Left colon (tissue), 2 donors: ENCODE measurements at regions not wholly inside any gene's neighbourhood (a gene's known extent, or its start where the extent isn't known, plus 50 kb on each side); places are given as distances from the start of the nearest gene placed in this dataset.
A peak's percentile ranks its signal among the peaks of the same experiment; 100 is the strongest.
"Not testable (repeated sequence)": the region's sequence is repeated elsewhere in the genome, so short reads cannot be mapped to it uniquely, and the experiment has no call there.

ENCODE experiments used
- ATAC-seq: fragments of 200-7000 bp; cut with Tn5 transposase; one replicate; pipeline ENCODE4 v1.9.1; 2020; ENCODE audit warnings: mild to moderate bottlenecking, moderate library complexity
- DNase-seq, 2 donors: peaks; one replicate each; pipeline ENCODE4 v3.0.0-alpha.2; 2020
- intact Hi-C, 2 donors: fragments of 100-400 bp; cut with DNase I in 1 of 2; cut with micrococcal nuclease in 1 of 2; formaldehyde crosslinking; loops; one replicate each; pipeline versions ENCODE4 v1.11.2 to v1.14.0; 2022; cut with DNase I, micrococcal nuclease
- donor health status: DM: no; HTN: no; CAD: no.
- donor health status: DM: yes; HTN: yes; CAD: no.

- ATAC-seq, intact Hi-C loops, DNase-seq: not testable (repeated sequence)
Measured at GRCh38 chr10:61818251-61818650, 83.2 kb upstream of the ARID5B start.

GRCh38 chr10:61819208-61819607 lies 82.3 kb upstream of the ARID5B start:
- intact Hi-C loops = no loop called here
- no peak for ATAC-seq
- DNase-seq = no peak

- intact Hi-C loops = no loop called here
- no peak for ATAC-seq
- DNase-seq = no peak
Measured at GRCh38 chr10:61821153-61821552, 80.3 kb upstream of the ARID5B start.

GRCh38 chr10:61821693-61822092 lies 79.8 kb upstream of the ARID5B start:
- ATAC-seq = no peak
- no peak for DNase-seq
- intact Hi-C loops = no loop called here

- intact Hi-C loops = no loop called here
- no peak for ATAC-seq
Measured at GRCh38 chr10:61822096-61822495, 79.4 kb upstream of the ARID5B start.

GRCh38 chr10:61822781-61823230 lies 78.7 kb upstream of the ARID5B start:
- intact Hi-C loops = no loop called here
- no peak for ATAC-seq
- no peak for DNase-seq

More at GRCh38 chr10:61822096-61822495, 79.4 kb upstream of the ARID5B start:
- DNase-seq = no peak

- intact Hi-C loops = no loop called here
- DNase-seq (no peak), ATAC-seq (no peak)
Measured at GRCh38 chr10:61825001-61825400, 76.5 kb upstream of the ARID5B start.

- no peak for DNase-seq
- ATAC-seq = no peak
- intact Hi-C loops = no loop called here
Measured at GRCh38 chr10:61825628-61826027, 75.9 kb upstream of the ARID5B start.

- ATAC-seq (no peak), DNase-seq (no peak)
- intact Hi-C loops = no loop called here
Measured at GRCh38 chr10:61828034-61828433, 73.5 kb upstream of the ARID5B start.

- DNase-seq (no peak), ATAC-seq (no peak)
- intact Hi-C loops = no loop called here
Measured at GRCh38 chr10:61828788-61829187, 72.7 kb upstream of the ARID5B start.

GRCh38 chr10:61830072-61830845 lies 71.2 kb upstream of the ARID5B start:
- DNase-seq (no peak), ATAC-seq (no peak)
- intact Hi-C loops = loop anchor here in 1 of 2 donors (10.0 kb wide), 1 partner anchor 75 kb away; no protein-coding TSS in a partner anchor

GRCh38 chr10:61830846-61831273 lies 70.6 kb upstream of the ARID5B start:
- DNase-seq (no peak), ATAC-seq (no peak)
- intact Hi-C loops = loop anchor here in 1 of 2 donors (10.0 kb wide), 1 partner anchor 76 kb away; no protein-coding TSS in a partner anchor

GRCh38 chr10:61832866-61833481 lies 68.5 kb upstream of the ARID5B start:
- ATAC-seq = no peak
- intact Hi-C loops = loop anchor here in 1 of 2 donors (10.0 kb wide), 1 partner anchor 78 kb away; no protein-coding TSS in a partner anchor
- no peak for DNase-seq

GRCh38 chr10:61834519-61834918 lies 67.0 kb upstream of the ARID5B start:
- ATAC-seq (no peak), DNase-seq (no peak)
- intact Hi-C loops = loop anchor here in 1 of 2 donors (10.0 kb wide), 1 partner anchor 80 kb away; no protein-coding TSS in a partner anchor

GRCh38 chr10:61835069-61835945 lies 66.2 kb upstream of the ARID5B start:
- ATAC-seq (peak; percentile 75), DNase-seq (peak in 1 of 2 donors; percentile 10)
- intact Hi-C loops = loop anchor here in 1 of 2 donors (10.0 kb wide), 1 partner anchor 81 kb away; no protein-coding TSS in a partner anchor

GRCh38 chr10:61835946-61836887 lies 65.3 kb upstream of the ARID5B start:
- DNase-seq (no peak), ATAC-seq (peak; percentile 21)
- intact Hi-C loops = loop anchor here in 1 of 2 donors (10.0 kb wide), 1 partner anchor 81 kb away; no protein-coding TSS in a partner anchor

GRCh38 chr10:61836888-61837754 lies 64.4 kb upstream of the ARID5B start:
- DNase-seq = no peak
- intact Hi-C loops = loop anchor here in 1 of 2 donors (10.0 kb wide), 1 partner anchor 82 kb away; no protein-coding TSS in a partner anchor
- ATAC-seq = peak; percentile 52
